HepG2 (cell line): ENCODE measurements at regions not wholly inside any gene's neighbourhood (a gene's known extent, or its start where the extent isn't known, plus 50 kb on each side); places are given as distances from the start of the nearest gene placed in this dataset.

Experiments used
- GABPB1 ChIP-seq: IDR thresholded peaks from 2 replicates; pipeline ENCODE4 v1.6.1; 2016; ENCODE audit warnings: mild to moderate bottlenecking, missing genetic modification reagents, moderate library complexity, missing compliant biosample characterization
- GFI1 ChIP-seq: sonication (generic); formaldehyde crosslinking; IDR thresholded peaks from 2 replicates; pipeline ENCODE4 v1.5.0; 2020; ENCODE audit warnings: missing genetic modification reagents, mild to moderate bottlenecking, borderline replicate concordance
- NFYC ChIP-seq: IDR thresholded peaks from 2 replicates; pipeline ENCODE4 v1.6.1; 2016; ENCODE audit warnings: missing genetic modification reagents, missing compliant biosample characterization
- RAD21 ChIP-seq: fragments of 450-650 bp; formaldehyde crosslinking; IDR thresholded peaks from 2 replicates; pipeline ENCODE4 v1.5.0; 2020; ENCODE audit warnings: mild to moderate bottlenecking
- SMC3 ChIP-seq: IDR thresholded peaks from 2 replicates; pipeline ENCODE4 v1.6.1; 2011; ENCODE audit warnings: low read length, improper control_type of control experiment
- SNAPC2 ChIP-seq: sonication (generic); formaldehyde crosslinking; IDR thresholded peaks from 2 replicates; pipeline ENCODE4 v1.8.1; 2022; ENCODE audit warnings: mild to moderate bottlenecking, missing genetic modification reagents
- SNRNP70 ChIP-seq: fragments of 200-400 bp; formaldehyde crosslinking; IDR thresholded peaks from 2 replicates; pipeline ENCODE4 v1.6.1; 2017; ENCODE audit warnings: mild to moderate bottlenecking, low read depth, low read length, moderate library complexity
- STAG1 ChIP-seq: sonication (generic); formaldehyde crosslinking; IDR thresholded peaks from 2 replicates; pipeline ENCODE4 v1.4.0; 2020; ENCODE audit warnings: missing genetic modification reagents
- ZMYM4 ChIP-seq: sonication (generic); formaldehyde crosslinking; IDR thresholded peaks from 2 replicates; pipeline ENCODE4 v1.8.1; 2023; ENCODE audit warnings: mild to moderate bottlenecking, missing genetic modification reagents
- ZNF382 ChIP-seq: sonication (generic); formaldehyde crosslinking; IDR thresholded peaks from 2 replicates; pipeline ENCODE4 v1.5.0; 2020; ENCODE audit warnings: missing genetic modification reagents, mild to moderate bottlenecking, borderline replicate concordance
- ZNF569 ChIP-seq: sonication (generic); formaldehyde crosslinking; IDR thresholded peaks from 2 replicates; pipeline ENCODE4 v1.5.0; 2020; ENCODE audit warnings: mild to moderate bottlenecking, missing genetic modification reagents, moderate library complexity, borderline replicate concordance
- ZNF841 ChIP-seq: sonication (generic); formaldehyde crosslinking; IDR thresholded peaks from 2 replicates; pipeline ENCODE4 v1.8.1; 2023; ENCODE audit warnings: missing genetic modification reagents, borderline replicate concordance
- ZSCAN12 ChIP-seq: sonication (generic); formaldehyde crosslinking; IDR thresholded peaks from 2 replicates; pipeline ENCODE4 v1.9.0; 2021; ENCODE audit warnings: mild to moderate bottlenecking, missing genetic modification reagents
- TF ChIP-seq, protein P1 (sequence below): IDR thresholded peaks from 2 replicates; pipeline ENCODE4 v1.6.1; 2016; ENCODE audit warnings: low read depth, missing genetic modification reagents, missing compliant biosample characterization
- TF ChIP-seq, protein P2 (sequence below): sonication (generic); formaldehyde crosslinking; IDR thresholded peaks from 2 replicates; pipeline ENCODE4 v1.8.1; 2022; ENCODE audit warnings: mild to moderate bottlenecking, missing genetic modification reagents
- TF ChIP-seq, protein P3 (sequence below): sonication (generic); formaldehyde crosslinking; conservative IDR thresholded peaks from 2 replicates; pipeline ENCODE4 v1.8.1; 2023; ENCODE audit warnings: missing genetic modification reagents
- TF ChIP-seq, protein P4 (sequence below): sonication (generic); formaldehyde crosslinking; IDR thresholded peaks from 2 replicates; pipeline ENCODE4 v1.4.0; 2020; ENCODE audit warnings: missing genetic modification reagents
- TF ChIP-seq, protein P5 (sequence below): sonication (generic); formaldehyde crosslinking; IDR thresholded peaks from 2 replicates; pipeline ENCODE4 v1.5.0; 2020; ENCODE audit warnings: mild to moderate bottlenecking, missing genetic modification reagents, moderate library complexity

DNA sequence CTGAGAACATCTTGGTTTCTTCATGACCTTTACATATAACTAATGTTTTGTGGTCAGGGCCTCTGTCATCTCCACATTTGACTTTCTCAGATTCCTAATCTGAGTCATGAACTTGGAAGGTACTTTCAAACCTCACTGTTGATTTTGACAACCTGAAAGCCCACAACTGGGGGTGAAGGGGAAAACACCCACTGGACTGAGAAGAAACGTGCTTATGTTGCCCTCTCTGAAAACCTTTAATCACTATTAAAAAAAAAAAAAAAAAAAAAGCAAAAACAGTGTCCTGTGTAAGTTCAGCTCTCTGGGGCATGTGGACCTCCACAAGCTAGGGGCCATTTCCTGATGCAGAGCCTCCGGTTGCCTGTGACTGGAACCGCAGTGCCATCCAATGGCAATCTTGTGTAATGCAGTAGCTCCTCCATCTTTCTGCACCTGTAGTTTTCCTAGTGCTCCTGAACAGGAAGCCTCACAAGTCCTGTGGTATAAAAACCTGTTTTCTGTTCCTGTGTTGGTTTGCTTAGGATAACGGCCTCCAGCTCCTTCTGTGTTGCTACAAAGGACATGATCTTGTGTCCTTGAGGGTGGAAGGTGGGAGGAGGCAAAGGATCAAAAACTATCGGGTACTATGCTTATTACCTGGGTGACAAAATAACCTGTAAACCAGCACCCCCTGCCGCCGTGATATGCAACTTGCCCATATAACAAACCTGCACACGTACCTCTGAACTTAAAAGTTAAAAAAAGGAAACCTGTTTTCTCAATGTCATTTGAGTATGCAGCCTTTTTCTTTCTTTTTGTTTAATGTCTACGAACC lies 124.5 kb downstream of the ZNF648 start (continued):
- TF ChIP-seq, protein P1, sequence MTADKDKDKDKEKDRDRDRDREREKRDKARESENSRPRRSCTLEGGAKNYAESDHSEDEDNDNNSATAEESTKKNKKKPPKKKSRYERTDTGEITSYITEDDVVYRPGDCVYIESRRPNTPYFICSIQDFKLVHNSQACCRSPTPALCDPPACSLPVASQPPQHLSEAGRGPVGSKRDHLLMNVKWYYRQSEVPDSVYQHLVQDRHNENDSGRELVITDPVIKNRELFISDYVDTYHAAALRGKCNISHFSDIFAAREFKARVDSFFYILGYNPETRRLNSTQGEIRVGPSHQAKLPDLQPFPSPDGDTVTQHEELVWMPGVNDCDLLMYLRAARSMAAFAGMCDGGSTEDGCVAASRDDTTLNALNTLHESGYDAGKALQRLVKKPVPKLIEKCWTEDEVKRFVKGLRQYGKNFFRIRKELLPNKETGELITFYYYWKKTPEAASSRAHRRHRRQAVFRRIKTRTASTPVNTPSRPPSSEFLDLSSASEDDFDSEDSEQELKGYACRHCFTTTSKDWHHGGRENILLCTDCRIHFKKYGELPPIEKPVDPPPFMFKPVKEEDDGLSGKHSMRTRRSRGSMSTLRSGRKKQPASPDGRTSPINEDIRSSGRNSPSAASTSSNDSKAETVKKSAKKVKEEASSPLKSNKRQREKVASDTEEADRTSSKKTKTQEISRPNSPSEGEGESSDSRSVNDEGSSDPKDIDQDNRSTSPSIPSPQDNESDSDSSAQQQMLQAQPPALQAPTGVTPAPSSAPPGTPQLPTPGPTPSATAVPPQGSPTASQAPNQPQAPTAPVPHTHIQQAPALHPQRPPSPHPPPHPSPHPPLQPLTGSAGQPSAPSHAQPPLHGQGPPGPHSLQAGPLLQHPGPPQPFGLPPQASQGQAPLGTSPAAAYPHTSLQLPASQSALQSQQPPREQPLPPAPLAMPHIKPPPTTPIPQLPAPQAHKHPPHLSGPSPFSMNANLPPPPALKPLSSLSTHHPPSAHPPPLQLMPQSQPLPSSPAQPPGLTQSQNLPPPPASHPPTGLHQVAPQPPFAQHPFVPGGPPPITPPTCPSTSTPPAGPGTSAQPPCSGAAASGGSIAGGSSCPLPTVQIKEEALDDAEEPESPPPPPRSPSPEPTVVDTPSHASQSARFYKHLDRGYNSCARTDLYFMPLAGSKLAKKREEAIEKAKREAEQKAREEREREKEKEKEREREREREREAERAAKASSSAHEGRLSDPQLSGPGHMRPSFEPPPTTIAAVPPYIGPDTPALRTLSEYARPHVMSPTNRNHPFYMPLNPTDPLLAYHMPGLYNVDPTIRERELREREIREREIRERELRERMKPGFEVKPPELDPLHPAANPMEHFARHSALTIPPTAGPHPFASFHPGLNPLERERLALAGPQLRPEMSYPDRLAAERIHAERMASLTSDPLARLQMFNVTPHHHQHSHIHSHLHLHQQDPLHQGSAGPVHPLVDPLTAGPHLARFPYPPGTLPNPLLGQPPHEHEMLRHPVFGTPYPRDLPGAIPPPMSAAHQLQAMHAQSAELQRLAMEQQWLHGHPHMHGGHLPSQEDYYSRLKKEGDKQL: no peak
- TF ChIP-seq ZSCAN12 (CRISPR knock-in tag) (no peak), GABPB1 (CRISPR knock-in tag) (no peak), ZNF569 (CRISPR knock-in tag) (no peak), ZNF382 (CRISPR knock-in tag) (no peak), SMC3 (peak; percentile 70; the same call in 1 of the 2 replicates), ZNF841 (CRISPR knock-in tag) (no peak), NFYC (CRISPR knock-in tag) (no peak), STAG1 (CRISPR knock-in tag) (peak; percentile 81), ZMYM4 (CRISPR knock-in tag) (no peak), SNAPC2 (CRISPR knock-in tag) (no peak), SNRNP70 (no peak), RAD21 (peak; percentile 69), GFI1 (CRISPR knock-in tag) (no peak)
- TF ChIP-seq, protein P2, sequence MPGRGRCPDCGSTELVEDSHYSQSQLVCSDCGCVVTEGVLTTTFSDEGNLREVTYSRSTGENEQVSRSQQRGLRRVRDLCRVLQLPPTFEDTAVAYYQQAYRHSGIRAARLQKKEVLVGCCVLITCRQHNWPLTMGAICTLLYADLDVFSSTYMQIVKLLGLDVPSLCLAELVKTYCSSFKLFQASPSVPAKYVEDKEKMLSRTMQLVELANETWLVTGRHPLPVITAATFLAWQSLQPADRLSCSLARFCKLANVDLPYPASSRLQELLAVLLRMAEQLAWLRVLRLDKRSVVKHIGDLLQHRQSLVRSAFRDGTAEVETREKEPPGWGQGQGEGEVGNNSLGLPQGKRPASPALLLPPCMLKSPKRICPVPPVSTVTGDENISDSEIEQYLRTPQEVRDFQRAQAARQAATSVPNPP (CRISPR knock-in tag): no peak
- TF ChIP-seq, protein P3, sequence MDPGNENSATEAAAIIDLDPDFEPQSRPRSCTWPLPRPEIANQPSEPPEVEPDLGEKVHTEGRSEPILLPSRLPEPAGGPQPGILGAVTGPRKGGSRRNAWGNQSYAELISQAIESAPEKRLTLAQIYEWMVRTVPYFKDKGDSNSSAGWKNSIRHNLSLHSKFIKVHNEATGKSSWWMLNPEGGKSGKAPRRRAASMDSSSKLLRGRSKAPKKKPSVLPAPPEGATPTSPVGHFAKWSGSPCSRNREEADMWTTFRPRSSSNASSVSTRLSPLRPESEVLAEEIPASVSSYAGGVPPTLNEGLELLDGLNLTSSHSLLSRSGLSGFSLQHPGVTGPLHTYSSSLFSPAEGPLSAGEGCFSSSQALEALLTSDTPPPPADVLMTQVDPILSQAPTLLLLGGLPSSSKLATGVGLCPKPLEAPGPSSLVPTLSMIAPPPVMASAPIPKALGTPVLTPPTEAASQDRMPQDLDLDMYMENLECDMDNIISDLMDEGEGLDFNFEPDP (CRISPR knock-in tag): no peak
- TF ChIP-seq, protein P4, sequence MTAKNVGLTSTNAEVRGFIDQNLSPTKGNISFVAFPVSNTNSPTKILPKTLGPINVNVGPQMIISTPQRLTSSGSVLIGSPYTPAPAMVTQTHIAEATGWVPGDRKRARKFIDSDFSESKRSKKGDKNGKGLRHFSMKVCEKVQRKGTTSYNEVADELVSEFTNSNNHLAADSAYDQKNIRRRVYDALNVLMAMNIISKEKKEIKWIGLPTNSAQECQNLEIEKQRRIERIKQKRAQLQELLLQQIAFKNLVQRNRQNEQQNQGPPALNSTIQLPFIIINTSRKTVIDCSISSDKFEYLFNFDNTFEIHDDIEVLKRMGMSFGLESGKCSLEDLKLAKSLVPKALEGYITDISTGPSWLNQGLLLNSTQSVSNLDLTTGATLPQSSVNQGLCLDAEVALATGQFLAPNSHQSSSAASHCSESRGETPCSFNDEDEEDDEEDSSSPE: no peak
- TF ChIP-seq, protein P5, sequence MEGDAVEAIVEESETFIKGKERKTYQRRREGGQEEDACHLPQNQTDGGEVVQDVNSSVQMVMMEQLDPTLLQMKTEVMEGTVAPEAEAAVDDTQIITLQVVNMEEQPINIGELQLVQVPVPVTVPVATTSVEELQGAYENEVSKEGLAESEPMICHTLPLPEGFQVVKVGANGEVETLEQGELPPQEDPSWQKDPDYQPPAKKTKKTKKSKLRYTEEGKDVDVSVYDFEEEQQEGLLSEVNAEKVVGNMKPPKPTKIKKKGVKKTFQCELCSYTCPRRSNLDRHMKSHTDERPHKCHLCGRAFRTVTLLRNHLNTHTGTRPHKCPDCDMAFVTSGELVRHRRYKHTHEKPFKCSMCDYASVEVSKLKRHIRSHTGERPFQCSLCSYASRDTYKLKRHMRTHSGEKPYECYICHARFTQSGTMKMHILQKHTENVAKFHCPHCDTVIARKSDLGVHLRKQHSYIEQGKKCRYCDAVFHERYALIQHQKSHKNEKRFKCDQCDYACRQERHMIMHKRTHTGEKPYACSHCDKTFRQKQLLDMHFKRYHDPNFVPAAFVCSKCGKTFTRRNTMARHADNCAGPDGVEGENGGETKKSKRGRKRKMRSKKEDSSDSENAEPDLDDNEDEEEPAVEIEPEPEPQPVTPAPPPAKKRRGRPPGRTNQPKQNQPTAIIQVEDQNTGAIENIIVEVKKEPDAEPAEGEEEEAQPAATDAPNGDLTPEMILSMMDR (CRISPR knock-in tag): peak; percentile 86
